ENCODE measurements at regions not wholly inside any gene's neighbourhood (a gene's known extent, or its start where the extent isn't known, plus 50 kb on each side); places are given as distances from the start of the nearest gene placed in this dataset.

DNA sequence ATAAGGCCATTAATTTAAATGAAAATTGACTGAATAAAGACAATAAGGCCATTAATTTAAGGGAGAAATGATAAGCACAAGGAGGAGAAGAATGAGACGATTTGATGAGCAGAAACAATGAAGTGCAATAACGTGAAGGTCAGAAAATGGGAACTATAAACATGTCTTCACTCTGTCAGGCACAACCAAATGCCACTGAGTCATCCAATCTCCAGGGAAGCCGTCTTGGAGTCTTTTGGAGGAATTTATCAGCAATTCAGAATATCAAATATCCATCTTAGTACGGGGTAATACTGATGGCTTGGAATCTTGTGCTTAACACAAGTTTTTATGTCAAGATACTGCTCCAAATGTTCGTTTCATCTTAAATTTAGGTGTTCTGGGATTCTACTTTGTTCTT, 159.9 kb downstream of the CAPZA3 start:
- SMC1A ChIA-PET (ENCODE audit: uncharacterized antibody, unreplicated experiment): interaction anchor here (0.6 kb wide), 1 partner anchor 863 kb away, joined by 3 read pairs; no protein-coding TSS in a partner anchor
- ATAC-seq (no peak), FAIRE-seq (no peak), DNase-seq (ENCODE audit: low read depth, low spot score) (no peak)
- in situ Hi-C loops (cut with MboI) (no loop called here), intact Hi-C loops (cut with micrococcal nuclease; ENCODE audit: unreplicated experiment) (no loop called here)
- no peaks in the 10 kb centered on the region for H4K20me1 ChIP-seq (ENCODE audit: control insufficient read depth, insufficient read depth)
- 0% methylated on average over 5 of the region's 5 CpGs for WGBS (ENCODE audit: insufficient coverage, insufficient replicate concordance, low lambda C conversion rate, missing lambda C conversion rate)
- CTCF ChIA-PET: no interaction called here
- H3K27me3 ChIP-seq (replicated peaks in 1 of 2; ENCODE audit: control insufficient read depth in 2 of 2, insufficient read depth in 2 of 2, low read length in 1 of 2): no peaks in the 10 kb centered on the region
- H3K27ac ChIP-seq (ENCODE audit: control insufficient read depth, insufficient read depth): no peak overlapping the region
- no peak for TF ChIP-seq NR2C1 (IDR thresholded peaks at IDR 0.05)
- no peak for TF ChIP-seq RCOR1 (conservative IDR thresholded peaks at IDR 0.05; ENCODE audit: low read depth, low read length)
- TF ChIP-seq CHD1 (IDR thresholded peaks at IDR 0.05; ENCODE audit: low read depth, low read length): no peak
- TF ChIP-seq NRF1 (conservative IDR thresholded peaks at IDR 0.05; ENCODE audit: low read depth, low read length): no peak
- TF ChIP-seq ZNF217 (IDR thresholded peaks at IDR 0.05): no peak
- no peak for TF ChIP-seq NBN (IDR thresholded peaks at IDR 0.05)
- TF ChIP-seq, protein P1, sequence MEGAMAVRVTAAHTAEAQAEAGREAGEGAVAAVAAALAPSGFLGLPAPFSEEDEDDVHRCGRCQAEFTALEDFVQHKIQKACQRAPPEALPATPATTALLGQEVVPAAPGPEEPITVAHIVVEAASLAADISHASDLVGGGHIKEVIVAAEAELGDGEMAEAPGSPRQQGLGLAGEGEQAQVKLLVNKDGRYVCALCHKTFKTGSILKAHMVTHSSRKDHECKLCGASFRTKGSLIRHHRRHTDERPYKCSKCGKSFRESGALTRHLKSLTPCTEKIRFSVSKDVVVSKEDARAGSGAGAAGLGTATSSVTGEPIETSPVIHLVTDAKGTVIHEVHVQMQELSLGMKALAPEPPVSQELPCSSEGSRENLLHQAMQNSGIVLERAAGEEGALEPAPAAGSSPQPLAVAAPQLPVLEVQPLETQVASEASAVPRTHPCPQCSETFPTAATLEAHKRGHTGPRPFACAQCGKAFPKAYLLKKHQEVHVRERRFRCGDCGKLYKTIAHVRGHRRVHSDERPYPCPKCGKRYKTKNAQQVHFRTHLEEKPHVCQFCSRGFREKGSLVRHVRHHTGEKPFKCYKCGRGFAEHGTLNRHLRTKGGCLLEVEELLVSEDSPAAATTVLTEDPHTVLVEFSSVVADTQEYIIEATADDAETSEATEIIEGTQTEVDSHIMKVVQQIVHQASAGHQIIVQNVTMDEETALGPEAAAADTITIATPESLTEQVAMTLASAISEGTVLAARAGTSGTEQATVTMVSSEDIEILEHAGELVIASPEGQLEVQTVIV (IDR thresholded peaks at IDR 0.05; ENCODE audit: borderline replicate concordance, partially characterized antibody): no peak
- TF ChIP-seq FOXK2 (IDR thresholded peaks at IDR 0.05): no peak
- TF ChIP-seq NR2F1 (conservative IDR thresholded peaks at IDR 0.05): no peak
- TF ChIP-seq, protein P2, sequence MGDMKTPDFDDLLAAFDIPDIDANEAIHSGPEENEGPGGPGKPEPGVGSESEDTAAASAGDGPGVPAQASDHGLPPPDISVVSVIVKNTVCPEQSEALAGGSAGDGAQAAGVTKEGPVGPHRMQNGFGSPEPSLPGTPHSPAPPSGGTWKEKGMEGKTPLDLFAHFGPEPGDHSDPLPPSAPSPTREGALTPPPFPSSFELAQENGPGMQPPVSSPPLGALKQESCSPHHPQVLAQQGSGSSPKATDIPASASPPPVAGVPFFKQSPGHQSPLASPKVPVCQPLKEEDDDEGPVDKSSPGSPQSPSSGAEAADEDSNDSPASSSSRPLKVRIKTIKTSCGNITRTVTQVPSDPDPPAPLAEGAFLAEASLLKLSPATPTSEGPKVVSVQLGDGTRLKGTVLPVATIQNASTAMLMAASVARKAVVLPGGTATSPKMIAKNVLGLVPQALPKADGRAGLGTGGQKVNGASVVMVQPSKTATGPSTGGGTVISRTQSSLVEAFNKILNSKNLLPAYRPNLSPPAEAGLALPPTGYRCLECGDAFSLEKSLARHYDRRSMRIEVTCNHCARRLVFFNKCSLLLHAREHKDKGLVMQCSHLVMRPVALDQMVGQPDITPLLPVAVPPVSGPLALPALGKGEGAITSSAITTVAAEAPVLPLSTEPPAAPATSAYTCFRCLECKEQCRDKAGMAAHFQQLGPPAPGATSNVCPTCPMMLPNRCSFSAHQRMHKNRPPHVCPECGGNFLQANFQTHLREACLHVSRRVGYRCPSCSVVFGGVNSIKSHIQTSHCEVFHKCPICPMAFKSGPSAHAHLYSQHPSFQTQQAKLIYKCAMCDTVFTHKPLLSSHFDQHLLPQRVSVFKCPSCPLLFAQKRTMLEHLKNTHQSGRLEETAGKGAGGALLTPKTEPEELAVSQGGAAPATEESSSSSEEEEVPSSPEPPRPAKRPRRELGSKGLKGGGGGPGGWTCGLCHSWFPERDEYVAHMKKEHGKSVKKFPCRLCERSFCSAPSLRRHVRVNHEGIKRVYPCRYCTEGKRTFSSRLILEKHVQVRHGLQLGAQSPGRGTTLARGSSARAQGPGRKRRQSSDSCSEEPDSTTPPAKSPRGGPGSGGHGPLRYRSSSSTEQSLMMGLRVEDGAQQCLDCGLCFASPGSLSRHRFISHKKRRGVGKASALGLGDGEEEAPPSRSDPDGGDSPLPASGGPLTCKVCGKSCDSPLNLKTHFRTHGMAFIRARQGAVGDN (IDR thresholded peaks at IDR 0.05): no peak
- no peak for TF ChIP-seq PAX5 (IDR thresholded peaks at IDR 0.05; ENCODE audit: borderline replicate concordance, low read depth, low read length)
- TF ChIP-seq GABPA (IDR thresholded peaks at IDR 0.05; ENCODE audit: low read depth): no peak
- TF ChIP-seq, protein P3, sequence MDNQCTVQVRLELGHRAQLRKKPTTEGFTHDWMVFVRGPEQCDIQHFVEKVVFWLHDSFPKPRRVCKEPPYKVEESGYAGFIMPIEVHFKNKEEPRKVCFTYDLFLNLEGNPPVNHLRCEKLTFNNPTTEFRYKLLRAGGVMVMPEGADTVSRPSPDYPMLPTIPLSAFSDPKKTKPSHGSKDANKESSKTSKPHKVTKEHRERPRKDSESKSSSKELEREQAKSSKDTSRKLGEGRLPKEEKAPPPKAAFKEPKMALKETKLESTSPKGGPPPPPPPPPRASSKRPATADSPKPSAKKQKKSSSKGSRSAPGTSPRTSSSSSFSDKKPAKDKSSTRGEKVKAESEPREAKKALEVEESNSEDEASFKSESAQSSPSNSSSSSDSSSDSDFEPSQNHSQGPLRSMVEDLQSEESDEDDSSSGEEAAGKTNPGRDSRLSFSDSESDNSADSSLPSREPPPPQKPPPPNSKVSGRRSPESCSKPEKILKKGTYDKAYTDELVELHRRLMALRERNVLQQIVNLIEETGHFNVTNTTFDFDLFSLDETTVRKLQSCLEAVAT (IDR thresholded peaks at IDR 0.05): no peak
- TF ChIP-seq BHLHE40 (IDR thresholded peaks at IDR 0.05; ENCODE audit: borderline replicate concordance in 1 of 2, low read depth in 2 of 2, low read length in 1 of 2): no peak
- no peaks in the 10 kb centered on the region for H3K79me2 ChIP-seq (ENCODE audit: control insufficient read depth, insufficient read depth, low read length)
- no peaks in the 10 kb centered on the region for H3K4me1 ChIP-seq (ENCODE audit: control insufficient read depth, insufficient read depth, low read length)
- H3K9ac ChIP-seq (ENCODE audit: control insufficient read depth, insufficient read depth, low read length): no peak overlapping the region
- H3K4me3 ChIP-seq: no peak overlapping the region
- no peaks in the 10 kb centered on the region for H3K36me3 ChIP-seq (ENCODE audit: control insufficient read depth in 2 of 2, insufficient read depth in 2 of 2, low read length in 1 of 2)
- no peak overlapping the region for H2AFZ ChIP-seq (ENCODE audit: control insufficient read depth, low read depth, low read length)
- POLR2A ChIA-PET: no interaction called here
- RAD21 ChIA-PET (ENCODE audit: unreplicated experiment): no interaction called here
- H3K9me3 ChIP-seq (replicated peaks; ENCODE audit: control insufficient read depth, insufficient read depth, low read length): no peaks in the 10 kb centered on the region; the same call in 2 of the 3 replicates
- no TSS peak for BruUV-seq (replicated peaks)
- no peak overlapping the region for H3K4me2 ChIP-seq (ENCODE audit: control insufficient read depth, insufficient read depth)

Data from GM12878 (cell line).